HG03432 (cell line): ENCODE measurements at regions not wholly inside any gene's neighbourhood (a gene's known extent, or its start where the extent isn't known, plus 50 kb on each side); places are given as distances from the start of the nearest gene placed in this dataset.

Experiments used
- ATAC-seq: cut with Tn5 transposase; IDR thresholded peaks from one replicate; pipeline ENCODE4 v1.9.1; 2021; ENCODE audit warnings: mild to moderate bottlenecking, moderate library complexity; ENCODE audit not compliant: unreplicated experiment

DNA sequence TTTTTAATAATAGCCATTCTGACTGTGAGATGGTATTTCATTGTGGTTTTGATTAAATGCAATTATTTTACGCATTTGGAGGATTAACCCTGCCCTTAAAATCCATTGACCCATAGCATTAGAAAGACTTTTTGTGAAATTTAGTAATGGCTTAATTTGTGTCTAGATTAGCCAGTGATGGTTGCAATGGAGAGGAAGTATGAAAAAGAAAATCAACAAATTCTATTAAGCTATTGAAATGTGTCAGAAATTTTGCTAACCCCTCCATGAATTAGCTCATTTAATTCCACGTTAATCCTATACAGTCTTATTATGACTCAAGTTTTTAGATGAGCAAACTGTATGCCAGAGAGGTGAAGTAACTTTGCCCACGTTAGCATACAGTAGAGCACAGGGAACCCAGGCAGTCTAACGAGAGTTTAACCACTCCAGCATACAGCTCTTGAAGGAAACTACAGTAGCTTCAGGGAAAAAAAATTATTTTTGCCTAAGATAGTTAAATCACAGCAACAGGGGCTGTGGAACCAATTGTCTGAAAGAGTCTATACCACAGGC lies 158.2 kb upstream of the PPP2R2B start:
- ATAC-seq = no peak

DNA sequence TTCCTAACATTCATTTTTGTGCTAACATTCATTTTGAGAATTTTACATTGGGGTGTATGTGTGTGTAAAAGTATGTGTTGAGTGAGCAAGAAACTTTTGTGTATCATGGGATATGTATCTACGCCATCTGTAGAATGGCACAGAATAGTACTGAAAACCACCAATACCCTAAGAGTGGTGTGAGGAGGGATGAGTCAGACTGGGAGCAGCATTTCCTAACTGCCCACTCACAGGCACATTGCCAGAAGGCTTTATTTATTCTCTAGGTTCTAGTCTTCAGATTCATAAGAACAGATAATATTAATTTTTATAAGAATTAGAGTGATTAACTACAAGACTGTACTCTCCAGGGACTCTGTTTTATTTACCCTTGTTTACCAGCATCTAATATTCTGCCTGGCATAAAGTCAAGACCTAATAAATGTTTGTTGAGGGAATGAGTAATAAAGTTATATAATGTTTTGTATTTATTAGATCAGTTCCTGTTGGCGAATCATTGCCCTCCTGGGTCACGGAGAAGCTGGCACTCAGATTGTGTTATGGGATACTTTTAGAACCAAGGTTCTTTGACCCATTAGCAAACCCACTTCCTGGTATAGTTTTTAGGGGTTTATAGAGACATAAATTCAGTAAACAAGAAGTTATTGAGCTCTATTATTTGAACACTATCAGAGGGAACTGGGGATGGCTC lies 159.1 kb upstream of the PPP2R2B start:
- ATAC-seq = peak; percentile 77

GRCh38 chr5:147040856-147041255 lies 162.3 kb upstream of the PPP2R2B start:
- no peak for ATAC-seq

- ATAC-seq = no peak
Measured at GRCh38 chr5:147044572-147045273, 166.2 kb upstream of the PPP2R2B start.

- ATAC-seq = no peak
Measured at GRCh38 chr5:147045290-147045689, 166.7 kb upstream of the PPP2R2B start.

DNA sequence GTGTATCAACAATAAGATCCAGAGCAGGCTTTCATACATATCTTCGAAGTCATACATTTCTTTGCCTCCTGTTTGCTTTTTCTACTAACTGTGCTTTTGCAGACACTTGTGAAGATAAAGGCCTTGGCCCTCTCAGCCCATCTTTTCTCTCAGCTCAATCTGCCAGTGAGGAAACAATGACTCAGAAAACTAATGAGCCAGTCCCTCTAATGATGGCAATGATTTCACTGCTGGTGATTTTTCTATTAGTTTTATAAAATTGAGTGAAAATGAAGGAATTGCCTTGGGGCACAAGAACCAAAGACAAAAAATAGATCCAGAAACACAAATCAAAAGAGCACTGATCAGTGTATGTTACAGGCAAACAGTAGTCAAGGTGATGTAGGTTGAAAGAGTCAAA lies 167.7 kb upstream of the PPP2R2B start:
- ATAC-seq = no peak

- ATAC-seq = no peak
Measured at GRCh38 chr5:147046894-147047293, 168.3 kb upstream of the PPP2R2B start.

DNA sequence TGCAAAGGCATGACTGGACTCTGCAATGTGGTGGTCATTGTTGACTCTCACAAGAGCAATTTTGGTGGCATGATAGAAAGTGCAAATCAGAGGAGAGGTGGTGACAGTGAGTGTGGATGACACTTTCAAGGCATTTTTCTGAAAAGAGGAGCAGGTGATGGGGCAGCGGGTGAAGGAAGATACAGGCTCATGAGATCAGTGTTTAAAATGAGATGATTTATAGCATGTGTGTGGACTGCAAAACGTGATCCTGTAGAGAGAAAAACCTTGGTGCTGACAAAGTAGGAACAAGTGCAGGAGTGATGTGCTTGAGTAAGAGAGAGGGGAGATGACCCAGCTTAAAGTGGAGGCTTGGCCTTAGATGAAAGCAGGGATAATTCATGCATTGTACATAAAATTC lies 171.2 kb upstream of the PPP2R2B start:
- no peak for ATAC-seq

GRCh38 chr5:147050172-147050571 lies 171.6 kb upstream of the PPP2R2B start:
- no peak for ATAC-seq

DNA sequence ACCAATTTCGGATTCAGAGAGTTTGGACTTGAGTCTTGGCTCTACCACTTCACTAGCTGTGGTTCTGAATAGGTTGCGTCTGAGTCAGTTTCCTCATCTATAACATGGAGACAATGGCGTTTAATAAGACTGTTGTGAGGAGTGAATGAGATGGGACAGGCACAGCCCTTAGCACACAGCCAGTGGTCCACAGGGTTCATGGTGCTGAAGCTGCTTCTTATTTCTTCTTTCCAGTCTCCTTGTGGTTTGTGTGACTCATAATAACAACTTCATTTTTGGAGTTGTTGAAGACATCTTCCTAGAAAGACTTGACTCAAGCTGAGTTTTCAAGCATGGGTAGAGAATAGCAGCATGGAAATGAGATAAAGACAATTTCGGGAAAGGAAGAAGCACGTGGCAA lies 172.6 kb upstream of the PPP2R2B start:
- ATAC-seq = no peak

DNA sequence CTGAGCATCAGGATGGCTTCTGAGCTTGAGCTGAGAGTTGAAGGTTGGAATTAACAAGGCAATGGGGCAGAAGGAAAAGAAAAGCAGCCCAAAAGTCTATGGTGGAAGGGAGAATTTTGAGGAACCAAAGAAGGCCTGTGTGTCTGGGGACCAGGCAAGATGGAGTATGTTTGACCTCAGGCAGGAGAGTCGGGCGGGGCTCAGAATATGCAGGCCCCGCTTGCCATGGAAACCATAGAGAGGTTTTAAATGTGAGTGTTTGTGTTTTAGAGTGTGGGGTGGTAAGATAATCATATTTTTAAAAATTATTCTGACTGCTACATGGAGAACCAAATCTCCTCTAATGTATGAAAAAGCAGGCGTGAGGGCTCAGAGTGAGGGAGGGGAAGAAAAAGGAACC lies 174.0 kb upstream of the PPP2R2B start:
- ATAC-seq = no peak

DNA sequence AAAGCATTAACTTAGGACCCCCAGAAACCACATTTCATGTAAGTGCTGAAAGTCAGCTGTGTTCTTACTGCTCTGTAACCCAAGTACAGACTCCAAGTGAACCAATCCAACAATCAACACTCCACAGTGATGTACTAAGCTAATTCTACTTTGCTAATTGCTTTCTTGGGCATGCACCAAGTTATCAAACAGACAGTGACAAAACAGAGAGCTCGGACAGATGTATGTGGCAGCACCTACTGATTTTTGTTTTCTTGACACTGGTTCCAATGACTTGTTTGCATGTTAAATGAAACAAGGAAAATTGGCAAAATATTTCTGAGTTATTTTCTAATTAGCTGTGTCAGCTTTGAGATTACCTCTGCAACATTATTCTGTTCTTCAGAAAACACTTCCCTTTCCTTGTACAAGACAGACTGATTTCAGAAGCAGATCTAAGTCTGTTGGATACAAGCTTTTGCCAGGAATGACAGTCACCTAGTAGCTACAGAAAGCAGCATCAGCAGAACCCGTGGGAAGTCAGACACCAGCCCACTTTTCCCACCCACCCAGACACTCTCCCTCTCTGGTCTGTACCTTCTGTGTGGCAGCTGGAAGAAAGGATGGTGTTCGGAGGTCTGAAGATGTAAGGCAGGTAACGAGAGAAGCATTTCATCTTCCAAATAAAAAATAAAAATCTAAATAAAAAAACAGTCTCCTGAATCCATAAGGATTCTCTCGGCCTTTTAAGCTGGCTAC lies 176.7 kb upstream of the PPP2R2B start:
- ATAC-seq = no peak

DNA sequence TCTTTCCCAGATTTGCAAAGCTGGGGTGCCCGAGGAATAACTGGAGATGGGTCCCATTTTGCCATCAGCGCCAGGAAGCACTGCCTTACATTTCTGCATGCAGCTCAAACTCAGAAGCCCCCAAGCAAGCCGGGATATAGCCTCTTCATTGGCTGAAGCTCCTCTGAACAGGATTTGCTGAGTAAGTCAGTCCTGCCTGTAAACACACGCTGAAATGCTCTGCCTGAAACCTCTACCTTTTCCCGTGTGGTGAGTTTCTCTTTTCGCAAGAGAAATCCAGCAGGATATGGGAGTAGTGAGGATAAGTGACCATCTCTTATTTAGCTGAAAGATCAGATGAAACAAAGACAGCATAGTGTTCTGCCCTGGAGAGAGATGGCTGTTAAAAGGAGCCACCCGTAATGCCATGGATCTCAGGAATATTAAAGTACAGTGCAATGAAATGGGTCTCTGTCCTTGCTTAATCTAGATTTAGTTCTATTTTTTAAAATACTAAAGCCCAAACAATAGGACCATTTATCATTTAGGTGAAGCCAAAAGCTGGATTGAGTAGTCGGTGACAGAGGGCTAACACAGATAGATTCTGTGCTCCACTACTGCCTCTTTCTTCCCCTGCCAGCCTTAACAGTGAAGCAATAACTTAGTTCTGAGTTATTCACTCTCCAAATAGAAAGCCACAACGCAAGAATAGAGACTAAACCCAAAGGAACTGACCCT lies 177.5 kb upstream of the PPP2R2B start:
- no peak for ATAC-seq

- no peak for ATAC-seq
Measured at GRCh38 chr5:147057051-147057450, 177.8 kb upstream of the STK32A start.

- ATAC-seq = no peak
Measured at GRCh38 chr5:147061431-147061830, 173.4 kb upstream of the STK32A start.

GRCh38 chr5:147062427-147062826 lies 172.4 kb upstream of the STK32A start:
- ATAC-seq = no peak

DNA sequence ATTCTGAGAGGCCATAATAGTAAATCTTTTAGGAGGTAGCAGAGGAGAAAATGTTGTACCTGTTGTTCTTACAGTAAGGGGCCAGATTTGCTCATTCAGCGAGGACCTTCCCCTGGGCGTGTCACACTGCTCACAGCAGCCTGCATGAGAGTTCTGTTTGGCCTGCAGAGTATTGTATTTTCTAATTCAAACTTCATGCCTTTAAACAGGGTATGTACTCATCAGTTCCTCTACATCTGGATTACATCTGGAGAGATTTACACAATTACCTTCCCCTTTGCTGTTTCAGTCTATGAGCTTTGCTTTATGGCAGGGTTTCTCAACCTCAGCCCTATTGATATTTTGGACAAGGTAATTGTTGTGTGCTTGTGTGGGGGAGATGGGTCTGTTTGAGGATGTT lies 170.9 kb upstream of the STK32A start:
- ATAC-seq = no peak

GRCh38 chr5:147065071-147065470 lies 169.8 kb upstream of the STK32A start:
- ATAC-seq = peak; percentile 79

GRCh38 chr5:147068998-147069397 lies 165.8 kb upstream of the STK32A start:
- ATAC-seq = no peak

GRCh38 chr5:147072622-147073021 lies 162.2 kb upstream of the STK32A start:
- no peak for ATAC-seq

DNA sequence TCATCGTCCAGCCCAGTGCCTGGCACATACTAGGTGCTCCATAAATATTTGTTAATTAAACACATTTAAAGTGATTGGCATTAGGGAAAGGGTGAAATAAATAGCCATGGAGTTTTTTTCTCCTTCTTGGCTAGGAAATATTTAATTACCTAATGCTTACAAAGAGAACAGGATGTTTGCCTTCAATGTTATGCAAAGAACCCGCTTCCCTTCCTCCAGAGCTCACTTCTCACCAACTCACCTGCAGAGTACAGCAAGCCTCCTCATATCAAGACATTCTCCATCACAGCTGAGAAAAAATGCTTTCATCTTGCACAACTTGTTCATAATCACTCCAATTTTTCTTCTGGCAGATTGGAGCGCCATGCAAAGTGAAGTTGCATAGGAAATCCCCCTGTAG lies 161.7 kb upstream of the STK32A start:
- ATAC-seq = no peak
